ENCODE measurements at regions not wholly inside any gene's neighbourhood (a gene's known extent, or its start where the extent isn't known, plus 50 kb on each side); places are given as distances from the start of the nearest gene placed in this dataset.
"Not testable (repeated sequence)": the region's sequence is repeated elsewhere in the genome, so short reads cannot be mapped to it uniquely, and the experiment has no call there.

GRCh38 chr1:149647018-149647373, 63.3 kb downstream of the PPIAL4C start:
- not testable (repeated sequence) for TF ChIP-seq EZH2 (IDR thresholded peaks at IDR 0.05; ENCODE audit: low read depth, low read length, severe bottlenecking); POLR2AphosphoS5 (IDR thresholded peaks at IDR 0.05; ENCODE audit: low read depth, low read length); POLR2A (IDR thresholded peaks at IDR 0.05; ENCODE audit: control extremely low read depth in 1 of 2, low read depth in 2 of 2, low read length in 2 of 2); HDAC2 (IDR thresholded peaks at IDR 0.05; ENCODE audit: borderline replicate concordance in 1 of 2, low read depth in 2 of 2, low read length in 2 of 2); ZNF274 (IDR thresholded peaks at IDR 0.05; ENCODE audit: borderline replicate concordance, extremely low read depth, low read length); CTCF (IDR thresholded peaks at IDR 0.05; ENCODE audit: control extremely low read depth in 1 of 3, insufficient read depth in 1 of 3, low read depth in 1 of 3, low read length in 3 of 3); MAX (IDR thresholded peaks at IDR 0.05); MAFK (IDR thresholded peaks at IDR 0.05; ENCODE audit: low read depth, low read length); SIN3A (conservative IDR thresholded peaks at IDR 0.05 in 1 of 2, IDR thresholded peaks at IDR 0.05 in 1 of 2; ENCODE audit: low read depth in 1 of 2, low read length in 2 of 2)
